Kidney epithelial cell (primary cell): ENCODE measurements at regions not wholly inside any gene's neighbourhood (a gene's known extent, or its start where the extent isn't known, plus 50 kb on each side); places are given as distances from the start of the nearest gene placed in this dataset.

Experiments used
- DNase-seq: peaks from one replicate; pipeline ENCODE4 v3.0.0-alpha.2; 2010; ENCODE audit warnings: low read depth
- H3K27me3 ChIP-seq: 2 replicates; pipeline ENCODE4 v1.6.0; 2011; ENCODE audit warnings: low read length; ENCODE audit not compliant: control insufficient read depth, insufficient read depth
- H3K36me3 ChIP-seq: 2 replicates; pipeline ENCODE4 v1.5.1; 2011; ENCODE audit warnings: low read length; ENCODE audit not compliant: control insufficient read depth, insufficient read depth
- H3K4me3 ChIP-seq: 2 replicates; pipeline ENCODE4 v1.5.1; 2011; ENCODE audit warnings: low read depth, mild to moderate bottlenecking, control low read depth, low read length
- TF ChIP-seq, protein P1 (sequence below): IDR thresholded peaks from 2 replicates; pipeline ENCODE4 v1.5.1; 2011; ENCODE audit warnings: mild to moderate bottlenecking, moderate library complexity, low read length, control low read depth, inconsistent platforms; ENCODE audit not compliant: insufficient read depth, poor library complexity, severe bottlenecking

GRCh38 chr14:34024768-34025144 is 73.9 kb upstream of the EGLN3 start:
- H3K27me3 ChIP-seq: no peaks in the 10 kb centered on the region
- H3K4me3 ChIP-seq: no peak overlapping the region
- TF ChIP-seq, protein P1, sequence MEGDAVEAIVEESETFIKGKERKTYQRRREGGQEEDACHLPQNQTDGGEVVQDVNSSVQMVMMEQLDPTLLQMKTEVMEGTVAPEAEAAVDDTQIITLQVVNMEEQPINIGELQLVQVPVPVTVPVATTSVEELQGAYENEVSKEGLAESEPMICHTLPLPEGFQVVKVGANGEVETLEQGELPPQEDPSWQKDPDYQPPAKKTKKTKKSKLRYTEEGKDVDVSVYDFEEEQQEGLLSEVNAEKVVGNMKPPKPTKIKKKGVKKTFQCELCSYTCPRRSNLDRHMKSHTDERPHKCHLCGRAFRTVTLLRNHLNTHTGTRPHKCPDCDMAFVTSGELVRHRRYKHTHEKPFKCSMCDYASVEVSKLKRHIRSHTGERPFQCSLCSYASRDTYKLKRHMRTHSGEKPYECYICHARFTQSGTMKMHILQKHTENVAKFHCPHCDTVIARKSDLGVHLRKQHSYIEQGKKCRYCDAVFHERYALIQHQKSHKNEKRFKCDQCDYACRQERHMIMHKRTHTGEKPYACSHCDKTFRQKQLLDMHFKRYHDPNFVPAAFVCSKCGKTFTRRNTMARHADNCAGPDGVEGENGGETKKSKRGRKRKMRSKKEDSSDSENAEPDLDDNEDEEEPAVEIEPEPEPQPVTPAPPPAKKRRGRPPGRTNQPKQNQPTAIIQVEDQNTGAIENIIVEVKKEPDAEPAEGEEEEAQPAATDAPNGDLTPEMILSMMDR: no peak
- DNase-seq: no peak
- H3K36me3 ChIP-seq: no peaks in the 10 kb centered on the region

- H3K36me3 ChIP-seq: no peaks in the 10 kb centered on the region
- TF ChIP-seq, protein P1: peak; percentile 7
- no peaks in the 10 kb centered on the region for H3K27me3 ChIP-seq
- DNase-seq: no peak
- no peak overlapping the region for H3K4me3 ChIP-seq
These were observed 73.2 kb upstream of the EGLN3 start for GRCh38 chr14:34023824-34024767.

DNA sequence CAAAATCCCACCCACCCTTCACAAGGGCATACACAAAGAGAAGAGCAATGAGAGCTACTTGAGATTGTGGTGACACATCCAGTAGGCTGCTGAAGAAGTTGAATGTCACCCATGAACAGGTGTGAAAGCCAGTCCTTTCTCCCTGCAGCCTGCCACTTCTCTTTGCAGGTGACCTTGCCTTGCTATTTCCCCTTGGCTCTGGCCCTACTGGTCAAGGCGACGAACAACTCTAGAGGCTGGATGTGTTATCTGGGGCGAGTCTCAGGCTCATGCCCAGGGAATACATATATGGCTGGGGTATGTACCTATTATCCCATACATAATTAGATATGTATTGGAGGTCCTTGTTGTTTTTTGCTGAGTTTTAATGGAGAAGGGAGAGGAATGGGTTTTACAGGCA is 70.2 kb upstream of the EGLN3 start:
- Histone ChIP-seq H3K27me3 (no peaks in the 10 kb centered on the region), H3K36me3 (no peaks in the 10 kb centered on the region), H3K4me3 (no peak overlapping the region)
- TF ChIP-seq, protein P1: no peak
- no peak for DNase-seq

DNA sequence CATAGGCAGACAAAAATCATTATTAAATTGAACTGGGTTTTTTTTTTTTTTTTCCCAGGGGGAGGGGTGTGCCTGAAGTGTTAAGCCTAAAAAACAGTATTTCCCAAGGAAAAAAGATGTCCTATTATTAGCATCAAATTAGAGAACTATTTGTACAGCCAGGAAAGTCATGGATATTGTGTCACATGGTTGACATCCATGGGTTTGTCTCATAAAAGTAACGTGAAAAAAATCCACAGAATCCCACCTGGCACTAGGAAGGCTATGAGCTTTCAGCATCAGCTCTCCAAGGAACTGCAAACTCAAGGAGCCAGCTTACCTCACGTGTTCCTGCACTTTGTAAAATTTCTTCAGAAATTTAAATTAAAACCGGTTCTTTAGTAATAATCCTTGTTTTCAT is 69.1 kb upstream of the EGLN3 start:
- no peak for DNase-seq
- Histone ChIP-seq H3K4me3 (no peak overlapping the region), H3K27me3 (no peaks in the 10 kb centered on the region), H3K36me3 (no peaks in the 10 kb centered on the region)
- TF ChIP-seq, protein P1: no peak

- no peaks in the 10 kb centered on the region for H3K36me3 ChIP-seq
- TF ChIP-seq, protein P1: no peak
- no peak overlapping the region for H3K4me3 ChIP-seq
- no peak for DNase-seq
- no peaks in the 10 kb centered on the region for H3K27me3 ChIP-seq
These were observed 67.8 kb upstream of the EGLN3 start for GRCh38 chr14:34018564-34019244.
